GM21528 (cell line): ENCODE measurements at regions not wholly inside any gene's neighbourhood (a gene's known extent, or its start where the extent isn't known, plus 50 kb on each side); places are given as distances from the start of the nearest gene placed in this dataset.

Experiments
- ATAC-seq: cut with Tn5 transposase; IDR thresholded peaks from one replicate; pipeline ENCODE4 v1.9.1; 2021; ENCODE audit warnings: mild to moderate bottlenecking, moderate library complexity; ENCODE audit not compliant: unreplicated experiment, low FRiP score

GRCh38 chr9:71590362-71590761 is 178.0 kb downstream of the CEMIP2 start:
- ATAC-seq, result no peak

GRCh38 chr9:71589612-71590011 is 178.7 kb downstream of the CEMIP2 start:
- no peak for ATAC-seq

GRCh38 chr9:71587576-71588362 is 180.5 kb downstream of the CEMIP2 start:
- no peak for ATAC-seq

- no peak for ATAC-seq
Measured at GRCh38 chr9:71583792-71584191, 184.5 kb downstream of the CEMIP2 start.

GRCh38 chr9:71582347-71582746 is 186.0 kb downstream of the CEMIP2 start:
- no peak for ATAC-seq

DNA sequence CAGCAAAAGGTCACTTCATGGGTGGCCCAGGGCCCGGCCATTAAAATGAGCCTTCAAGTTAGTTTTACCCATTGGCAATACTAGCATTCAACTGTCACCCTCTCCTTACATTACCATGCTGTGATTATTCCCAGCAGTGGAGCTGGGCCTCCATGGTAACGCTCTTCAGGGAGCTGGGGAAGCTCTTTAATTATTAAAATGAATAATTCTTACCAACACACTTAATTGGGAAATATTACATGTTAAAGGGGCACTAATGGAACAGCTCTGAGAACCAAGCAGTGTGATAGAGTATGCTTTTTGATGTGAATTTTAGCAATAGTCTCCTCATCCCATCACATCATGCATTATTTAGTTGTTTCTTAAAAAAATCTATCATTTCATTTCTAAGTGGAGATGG is 187.2 kb downstream of the CEMIP2 start:
- ATAC-seq, result no peak

- no peak for ATAC-seq
Measured at GRCh38 chr9:71571186-71571585, 197.1 kb downstream of the CEMIP2 start.

GRCh38 chr9:71567890-71568289 is 200.4 kb downstream of the CEMIP2 start:
- ATAC-seq, result no peak

DNA sequence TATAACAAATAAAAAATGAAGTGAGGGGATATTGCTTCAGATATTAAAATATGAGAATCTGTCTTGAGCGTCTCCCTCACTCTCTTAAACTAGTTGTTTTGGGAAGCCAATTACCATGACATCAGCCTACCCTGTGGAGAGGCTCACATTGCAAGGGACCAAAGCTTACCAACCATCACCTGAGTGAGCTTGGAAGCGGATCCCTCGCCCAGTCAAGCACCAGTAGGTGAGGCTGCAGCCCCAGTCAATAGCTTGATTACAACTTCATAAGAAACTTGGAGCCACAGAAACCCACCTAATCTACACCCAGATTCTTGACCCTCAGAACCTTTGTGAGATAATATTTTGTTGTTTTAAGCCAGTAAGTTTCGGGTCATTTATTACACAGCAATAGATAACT is 206.2 kb downstream of the CEMIP2 start:
- no peak for ATAC-seq

DNA sequence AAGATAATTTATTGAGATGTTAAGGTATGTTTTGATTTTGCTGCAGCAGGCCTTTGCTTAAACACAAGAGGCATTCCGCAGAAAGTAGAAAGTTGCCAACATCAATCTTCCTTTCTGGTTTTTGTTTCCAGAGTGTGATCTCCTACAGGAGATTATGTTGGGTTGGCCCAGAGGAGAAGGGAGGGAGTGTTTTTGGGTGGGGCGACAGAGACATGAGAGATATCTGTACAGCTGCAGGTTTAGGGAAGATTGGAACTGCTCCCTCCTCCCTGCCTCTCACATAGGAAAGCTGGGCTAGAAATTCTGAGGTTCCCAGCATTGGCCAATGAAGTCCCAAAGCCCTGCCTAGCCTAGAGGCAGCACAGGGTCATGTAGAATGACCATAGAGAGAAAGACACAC is 211.0 kb downstream of the CEMIP2 start:
- ATAC-seq, result no peak

- no peak for ATAC-seq
Measured at GRCh38 chr9:71552480-71552879, 215.8 kb downstream of the CEMIP2 start.

- peak; percentile 90 for ATAC-seq
Measured at GRCh38 chr9:71549023-71549422, 219.3 kb downstream of the CEMIP2 start.

- no peak for ATAC-seq
Measured at GRCh38 chr9:71544464-71544863, 223.8 kb downstream of the CEMIP2 start.

DNA sequence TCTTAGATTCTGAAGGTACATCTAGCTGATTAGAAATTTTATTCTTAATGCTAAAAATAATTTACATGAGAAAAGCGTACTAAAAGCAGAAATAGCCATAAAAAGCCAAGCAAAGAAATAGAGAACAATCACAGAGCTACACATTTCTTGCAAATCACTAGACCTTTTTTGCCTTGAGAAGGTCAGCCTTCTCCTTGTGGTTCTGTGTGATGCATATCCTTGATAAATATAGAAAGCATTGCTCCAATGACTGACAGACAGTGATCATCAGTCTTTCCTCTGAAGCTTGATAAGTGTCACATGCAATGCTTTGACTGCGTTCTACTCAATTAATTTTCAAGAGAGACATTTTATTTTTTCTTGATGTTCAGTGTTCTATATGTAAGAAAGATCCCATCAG is 226.9 kb downstream of the CEMIP2 start:
- ATAC-seq, result no peak

DNA sequence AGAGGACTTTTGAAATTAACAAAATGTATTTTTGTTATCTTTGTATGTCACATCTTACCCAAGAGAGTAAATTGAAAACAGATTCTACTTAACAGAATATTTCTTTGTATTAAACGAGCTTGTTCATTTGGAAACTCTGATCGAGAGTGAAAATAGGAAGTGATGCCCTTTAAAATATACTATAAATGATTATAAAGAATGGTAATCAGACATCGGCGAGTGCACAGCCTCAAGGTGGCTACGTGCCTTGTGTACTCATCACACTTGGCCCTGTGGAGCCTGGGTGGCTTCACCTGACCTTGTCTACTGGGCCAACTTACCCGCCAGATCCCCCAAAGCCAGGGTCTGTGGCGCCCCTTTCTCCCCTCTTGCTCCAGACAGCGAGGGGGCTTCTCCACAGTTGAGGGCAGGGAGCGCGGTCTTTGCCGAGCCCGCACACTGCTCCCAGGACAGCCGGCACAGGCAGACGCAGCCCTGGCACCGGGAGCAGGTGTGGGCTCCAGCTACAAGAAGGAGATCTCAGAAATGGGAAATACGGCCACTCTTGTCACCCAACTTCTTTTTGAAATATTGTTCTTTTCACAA is 243.2 kb downstream of the CEMIP2 start:
- no peak for ATAC-seq

- no peak for ATAC-seq
Measured at GRCh38 chr9:71524516-71524915, 243.8 kb downstream of the CEMIP2 start.

- ATAC-seq, result no peak
Measured at GRCh38 chr9:71521132-71521531, 247.2 kb downstream of the CEMIP2 start.

GRCh38 chr9:71519098-71519696 is 249.1 kb downstream of the CEMIP2 start:
- ATAC-seq, result no peak

DNA sequence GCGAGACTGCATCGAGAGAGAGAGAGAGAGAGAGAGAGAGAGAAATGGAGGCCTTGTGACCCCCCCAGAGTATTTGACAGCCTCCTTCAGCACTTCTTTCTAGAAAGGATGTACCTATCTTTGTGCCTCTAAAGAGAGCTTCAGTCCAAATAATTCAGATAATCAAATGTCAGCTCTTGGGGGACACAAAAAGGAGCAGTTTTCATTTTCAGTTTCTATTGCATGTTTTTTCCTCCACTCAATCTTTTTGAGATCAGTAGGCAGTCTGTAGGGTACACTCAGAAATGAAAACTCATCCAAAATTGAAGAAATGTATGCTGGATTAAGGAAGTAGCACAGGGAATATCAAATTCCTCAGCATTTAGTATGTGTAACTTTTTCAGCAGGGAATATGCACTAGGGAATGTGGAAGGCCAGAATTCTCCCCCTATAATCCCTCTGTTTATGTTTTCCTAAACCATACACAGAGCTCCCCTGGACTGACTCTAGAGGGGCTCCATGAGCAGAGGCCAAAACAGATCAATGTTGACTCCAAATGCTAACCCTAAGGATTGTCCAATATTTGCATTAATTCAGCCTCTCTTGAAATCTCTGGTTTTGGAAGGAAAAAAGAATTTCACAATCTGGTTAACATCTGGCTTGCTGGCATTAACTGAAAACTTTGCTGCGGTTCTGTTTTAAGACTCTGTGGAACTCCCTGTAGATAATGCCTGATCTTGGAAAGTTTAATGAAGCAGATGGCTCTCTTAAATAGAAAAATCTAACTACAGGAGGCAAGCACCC is 250.1 kb downstream of the CEMIP2 start:
- ATAC-seq, result no peak

DNA sequence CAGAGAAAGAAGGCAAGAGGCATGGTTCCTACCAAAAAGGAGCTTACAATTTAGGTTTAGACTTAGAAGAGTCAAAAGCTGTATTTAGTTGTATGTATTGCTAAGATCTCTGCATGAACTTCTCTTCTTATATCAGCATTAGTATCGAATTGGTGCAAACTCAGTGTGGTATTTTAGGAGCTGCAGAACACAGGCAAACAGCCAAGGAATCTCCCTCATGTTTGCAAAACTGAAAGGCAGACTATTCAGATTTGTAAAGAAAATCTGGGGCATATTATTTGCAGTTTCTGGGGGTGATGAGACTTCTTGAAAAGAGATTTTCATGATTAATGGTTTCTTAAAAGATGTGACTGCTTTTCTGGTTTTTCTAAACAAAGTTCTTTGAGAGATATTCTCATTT is 252.7 kb downstream of the CEMIP2 start:
- no peak for ATAC-seq

DNA sequence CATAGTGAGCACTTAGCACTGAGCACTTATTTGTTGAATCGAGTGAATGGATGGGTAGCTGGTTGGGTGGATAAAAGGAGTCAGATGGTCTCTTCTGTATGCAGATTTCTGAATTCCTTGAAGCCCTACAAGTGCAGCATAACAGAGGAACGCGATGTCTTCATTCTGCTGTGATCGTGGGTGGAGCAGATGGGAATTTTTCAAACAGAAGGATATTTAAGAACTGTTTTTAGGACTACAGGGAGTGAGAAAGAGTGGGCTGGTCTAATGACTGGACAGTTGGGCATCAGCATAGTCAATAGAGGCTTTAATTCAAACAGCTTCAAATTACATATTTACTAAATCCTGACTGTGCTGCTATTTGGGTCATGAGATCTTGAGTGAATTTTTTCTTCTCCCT is 253.2 kb downstream of the CEMIP2 start:
- no peak for ATAC-seq
